Astrocyte (in vitro differentiated cells and primary cell): ENCODE measurements at regions not wholly inside any gene's neighbourhood (a gene's known extent, or its start where the extent isn't known, plus 50 kb on each side); places are given as distances from the start of the nearest gene placed in this dataset.
"Not testable (repeated sequence)": the region's sequence is repeated elsewhere in the genome, so short reads cannot be mapped to it uniquely, and the experiment has no call there.

Source experiments
- DNase-seq: peaks from one replicate; pipeline ENCODE4 v3.0.0-alpha.2; 2010; ENCODE audit warnings: low read depth
- FAIRE-seq: peaks from 2 replicates; lab custom pipeline; 2011; peaks lifted over from hg19 to GRCh38; lab: Jason Lieb, UNC
- H2AFZ ChIP-seq: 2 replicates; pipeline ENCODE4 v1.6.0; 2012; ENCODE audit warnings: low read depth, low read length, inconsistent platforms
- H3K27ac ChIP-seq: 2 replicates; pipeline ENCODE4 v1.5.1; 2011; ENCODE audit warnings: low read depth, low read length, inconsistent platforms
- H3K27me3 ChIP-seq: 2 replicates; pipeline ENCODE4 v1.6.0; 2011; ENCODE audit warnings: low read length, inconsistent platforms; ENCODE audit not compliant: insufficient read depth
- H3K36me3 ChIP-seq: 2 replicates; pipeline ENCODE4 v1.5.1; 2011; ENCODE audit warnings: low read length, inconsistent platforms; ENCODE audit not compliant: insufficient read depth
- H3K4me1 ChIP-seq: 2 replicates; pipeline ENCODE4 v1.5.1; 2011; ENCODE audit warnings: low read length, inconsistent platforms; ENCODE audit not compliant: insufficient read depth
- H3K4me2 ChIP-seq: 2 replicates; pipeline ENCODE4 v1.6.0; 2012; ENCODE audit warnings: low read length, inconsistent platforms
- H3K4me3 ChIP-seq: 2 replicates; pipeline ENCODE4 v1.5.1; 2011; ENCODE audit warnings: low read depth, mild to moderate bottlenecking, low read length, inconsistent platforms; ENCODE audit not compliant: insufficient read depth
- H3K79me2 ChIP-seq: 2 replicates; pipeline ENCODE4 v1.6.0; 2012; ENCODE audit warnings: mild to moderate bottlenecking, low read length, inconsistent platforms; ENCODE audit not compliant: insufficient read depth
- H3K9ac ChIP-seq: 2 replicates; pipeline ENCODE4 v1.6.0; 2012; ENCODE audit warnings: mild to moderate bottlenecking, low read length, inconsistent platforms
- H3K9me3 ChIP-seq: 2 replicates; pipeline ENCODE4 v1.5.1; 2012; ENCODE audit warnings: low read depth, mild to moderate bottlenecking, low read length, inconsistent platforms; ENCODE audit not compliant: insufficient read depth
- H4K20me1 ChIP-seq: 2 replicates; pipeline ENCODE4 v1.6.0; 2012; ENCODE audit warnings: low read length, inconsistent platforms; ENCODE audit not compliant: insufficient read depth
- H3K27ac Mint-ChIP-seq: one replicate; pipeline ENCODE4 v1.8.0; 2021; ENCODE audit warnings: mild to moderate bottlenecking, mixed read lengths; ENCODE audit not compliant: unreplicated experiment
- H3K27me3 Mint-ChIP-seq: one replicate; pipeline ENCODE4 v1.8.0; 2021; ENCODE audit warnings: low read depth, mixed read lengths; ENCODE audit not compliant: unreplicated experiment
- H3K36me3 Mint-ChIP-seq: one replicate; pipeline ENCODE4 v1.8.0; 2021; ENCODE audit warnings: low read depth, mixed read lengths; ENCODE audit not compliant: unreplicated experiment
- H3K4me1 Mint-ChIP-seq: one replicate; pipeline ENCODE4 v1.8.0; 2021; ENCODE audit warnings: low read depth, mixed read lengths; ENCODE audit not compliant: unreplicated experiment
- H3K4me3 Mint-ChIP-seq: one replicate; pipeline ENCODE4 v1.8.0; 2021; ENCODE audit warnings: mild to moderate bottlenecking, moderate library complexity, mixed read lengths; ENCODE audit not compliant: unreplicated experiment
- H3K9me3 Mint-ChIP-seq: one replicate; pipeline ENCODE4 v1.8.0; 2021; ENCODE audit warnings: mild to moderate bottlenecking, mixed read lengths; ENCODE audit not compliant: unreplicated experiment
- CTCF ChIP-seq: IDR thresholded peaks from 2 replicates; pipeline ENCODE4 v1.5.1; 2011; ENCODE audit warnings: low read depth, mild to moderate bottlenecking, inconsistent platforms, low read length, moderate library complexity; ENCODE audit not compliant: insufficient read depth
- EZH2 ChIP-seq: IDR thresholded peaks from 2 replicates; pipeline ENCODE4 v1.6.1; 2012; ENCODE audit warnings: mild to moderate bottlenecking, low read length, inconsistent platforms; ENCODE audit not compliant: insufficient read depth

- no peaks in the 10 kb centered on the region for H4K20me1 ChIP-seq
- no peak for DNase-seq
- H3K4me3 Mint-ChIP-seq, result no peak overlapping the region
- H3K4me1 ChIP-seq, result peaks cover 19% of the 10 kb centered on the region
- peaks cover 36% of the 10 kb centered on the region for H3K27me3 Mint-ChIP-seq
- H3K36me3 ChIP-seq, result no peaks in the 10 kb centered on the region
- no peak overlapping the region for H3K4me3 ChIP-seq
- no peak overlapping the region for H3K4me2 ChIP-seq
- H3K27ac Mint-ChIP-seq, result no peak overlapping the region
- H3K27me3 ChIP-seq, result peaks cover 6% of the 10 kb centered on the region
- H3K4me1 Mint-ChIP-seq, result peaks cover 11% of the 10 kb centered on the region
- no peaks in the 10 kb centered on the region for H3K9me3 ChIP-seq
- TF ChIP-seq EZH2 (no peak), CTCF (no peak)
- no peak overlapping the region for H3K27ac ChIP-seq
- no peak for FAIRE-seq
- peaks cover 2% of the 10 kb centered on the region for H3K9me3 Mint-ChIP-seq
- no peak overlapping the region for H3K9ac ChIP-seq
- no peaks in the 10 kb centered on the region for H3K79me2 ChIP-seq
- no peak overlapping the region for H2AFZ ChIP-seq
- no peaks in the 10 kb centered on the region for H3K36me3 Mint-ChIP-seq
Observed at GRCh38 chr15:69570454-69570853, 117.8 kb downstream of the RPLP1 start.

GRCh38 chr15:69570997-69571396 is 118.4 kb downstream of the RPLP1 start:
- Histone ChIP-seq H3K4me3 (no peak overlapping the region), H3K4me2 (no peak overlapping the region), H3K27me3 (peaks cover 6% of the 10 kb centered on the region), H2AFZ (no peak overlapping the region), H3K9ac (no peak overlapping the region), H3K36me3 (no peaks in the 10 kb centered on the region), H3K9me3 (no peaks in the 10 kb centered on the region), H3K27ac (no peak overlapping the region), H4K20me1 (no peaks in the 10 kb centered on the region), H3K4me1 (peaks cover 19% of the 10 kb centered on the region), H3K79me2 (no peaks in the 10 kb centered on the region)
- DNase-seq (no peak), FAIRE-seq (no peak)
- no peak for TF ChIP-seq CTCF
- no peak for TF ChIP-seq EZH2
- Mint-ChIP-seq H3K4me3 (no peak overlapping the region), H3K36me3 (no peaks in the 10 kb centered on the region), H3K27ac (no peak overlapping the region), H3K27me3 (peaks cover 40% of the 10 kb centered on the region), H3K4me1 (peaks cover 11% of the 10 kb centered on the region), H3K9me3 (peaks cover 2% of the 10 kb centered on the region)

GRCh38 chr15:69573278-69573677 is 120.7 kb downstream of the RPLP1 start:
- not testable (repeated sequence) for H3K27ac Mint-ChIP-seq, H3K4me3 ChIP-seq, H3K27ac ChIP-seq, H3K9me3 Mint-ChIP-seq, FAIRE-seq, H4K20me1 ChIP-seq, H3K79me2 ChIP-seq, H3K36me3 Mint-ChIP-seq, H3K36me3 ChIP-seq, H3K9me3 ChIP-seq, H3K9ac ChIP-seq, DNase-seq, H3K4me3 Mint-ChIP-seq, H2AFZ ChIP-seq
- H3K4me1 ChIP-seq, result peaks cover 21% of the 10 kb centered on the region
- H3K4me2 ChIP-seq, result peak overlapping the region; percentile 20
- peaks cover 50% of the 10 kb centered on the region for H3K27me3 Mint-ChIP-seq
- H3K4me1 Mint-ChIP-seq, result peaks cover 18% of the 10 kb centered on the region
- H3K27me3 ChIP-seq, result peaks cover 12% of the 10 kb centered on the region
